ENCODE measurements at regions not wholly inside any gene's neighbourhood (a gene's known extent, or its start where the extent isn't known, plus 50 kb on each side); places are given as distances from the start of the nearest gene placed in this dataset.
"Not testable (repeated sequence)": the region's sequence is repeated elsewhere in the genome, so short reads cannot be mapped to it uniquely, and the experiment has no call there.

DNA sequence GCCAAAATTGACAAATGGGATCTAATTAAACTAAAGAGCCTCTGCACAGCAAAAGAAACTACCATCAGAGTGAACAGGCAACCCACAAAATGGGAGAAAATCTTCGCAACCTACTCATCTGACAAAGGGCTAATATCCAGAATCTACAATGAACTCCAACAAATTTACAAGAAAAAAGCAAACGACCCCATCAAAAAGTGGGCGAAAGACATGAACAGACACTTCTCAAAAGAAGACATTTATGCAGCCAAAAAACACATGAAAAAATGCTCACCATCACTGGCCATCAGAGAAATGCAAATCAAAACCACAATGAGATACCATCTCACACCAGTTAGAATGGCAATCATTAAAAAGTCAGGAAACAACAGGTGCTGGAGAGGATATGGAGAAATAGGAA, 261.4 kb upstream of the HNRNPA3 start:
- not testable (repeated sequence) for DNase-seq

DNA sequence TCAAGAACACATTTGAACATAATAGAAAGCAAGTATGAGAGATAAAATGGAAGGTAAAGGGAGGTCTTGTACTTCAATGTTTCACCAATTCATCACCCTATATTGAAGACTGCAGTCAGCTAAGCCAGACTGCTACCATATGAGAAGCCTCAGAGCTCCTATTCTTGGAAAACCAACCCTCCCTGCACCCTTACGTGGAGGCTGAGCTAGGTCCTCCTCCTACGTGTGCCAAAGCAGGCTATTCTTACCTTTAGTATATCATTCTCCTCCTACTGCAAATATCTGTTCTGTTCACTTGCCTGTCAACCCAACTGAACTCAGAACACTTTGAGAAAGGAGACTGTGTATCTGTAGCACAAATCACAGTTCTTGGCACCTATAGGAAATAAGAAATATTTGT, 255.8 kb upstream of the HNRNPA3 start:
- no peak for DNase-seq

DNA sequence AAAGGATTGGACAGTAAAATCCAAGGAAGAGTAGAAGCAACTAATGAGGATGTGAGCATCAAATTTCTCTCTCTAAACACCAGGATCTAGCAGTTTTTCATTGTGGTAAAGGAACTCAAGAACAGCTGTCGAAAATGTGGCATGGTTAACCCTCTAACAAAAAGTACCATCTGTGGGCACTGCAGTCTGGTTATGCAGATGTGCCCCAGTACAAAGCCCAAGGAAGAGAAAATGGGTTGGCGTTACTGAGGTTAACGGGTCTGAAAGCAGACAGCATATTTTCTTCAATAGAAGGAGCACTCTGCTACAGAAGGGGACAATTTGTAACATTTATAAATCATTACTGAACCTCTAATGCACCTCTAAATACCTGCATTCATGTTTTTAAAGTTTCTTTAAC, 253.0 kb upstream of the HNRNPA3 start:
- DNase-seq = no peak

DNA sequence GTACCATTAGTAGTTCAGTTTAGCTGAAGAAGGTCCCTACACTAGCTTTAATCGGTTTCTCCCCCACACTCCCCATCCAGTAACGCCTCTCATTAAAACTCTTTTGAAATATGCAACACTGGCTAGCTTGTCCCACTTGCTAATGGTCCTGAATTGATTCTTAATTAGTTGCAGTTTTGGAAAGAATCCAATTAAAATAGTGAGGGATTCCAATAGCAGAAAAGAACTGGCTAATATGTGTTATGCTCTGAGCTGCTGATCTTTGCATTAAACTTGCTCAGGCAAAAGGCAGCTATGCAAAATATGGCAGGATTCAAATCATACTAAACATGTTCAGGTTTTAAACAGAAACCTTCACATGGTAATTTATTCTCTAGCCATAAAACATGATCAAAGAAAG, 252.5 kb upstream of the HNRNPA3 start:
- DNase-seq = no peak

DNA sequence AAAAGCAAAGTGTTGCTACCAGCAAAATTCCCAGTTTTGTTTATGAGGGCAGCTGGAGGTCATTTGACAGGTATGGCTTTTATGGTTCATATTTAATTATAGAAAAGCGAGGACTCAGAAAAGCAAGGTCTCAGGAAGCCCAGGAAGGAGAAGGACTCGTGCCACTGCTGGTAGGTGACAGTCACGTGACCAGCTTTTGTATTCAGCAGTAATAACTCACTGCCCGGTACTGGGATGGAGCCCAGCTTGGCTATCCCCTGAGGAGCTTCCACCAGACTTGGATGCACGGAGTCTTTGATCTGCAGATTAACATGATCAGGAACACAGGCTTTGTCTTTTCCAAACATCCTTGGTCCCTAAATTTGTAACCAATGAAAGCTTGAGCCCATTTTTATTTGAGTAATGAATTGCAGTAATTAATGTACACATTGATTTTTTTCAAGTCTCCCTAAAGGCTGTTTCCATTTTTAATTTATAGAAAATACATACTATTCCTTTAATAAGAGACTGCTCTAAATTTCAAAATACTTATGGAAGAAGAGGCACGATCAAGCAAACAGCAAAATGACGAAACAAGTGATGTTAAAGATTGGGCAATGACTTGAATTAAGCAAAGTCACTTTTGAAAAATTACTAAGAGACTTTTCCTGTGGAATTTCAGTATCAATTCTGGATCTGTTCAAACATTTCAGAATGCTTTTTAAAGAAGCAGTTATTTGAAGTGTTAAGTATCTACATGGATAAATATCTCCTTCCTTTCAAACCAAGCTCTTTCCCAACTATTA, 251.7 kb upstream of the HNRNPA3 start:
- DNase-seq = no peak

DNA sequence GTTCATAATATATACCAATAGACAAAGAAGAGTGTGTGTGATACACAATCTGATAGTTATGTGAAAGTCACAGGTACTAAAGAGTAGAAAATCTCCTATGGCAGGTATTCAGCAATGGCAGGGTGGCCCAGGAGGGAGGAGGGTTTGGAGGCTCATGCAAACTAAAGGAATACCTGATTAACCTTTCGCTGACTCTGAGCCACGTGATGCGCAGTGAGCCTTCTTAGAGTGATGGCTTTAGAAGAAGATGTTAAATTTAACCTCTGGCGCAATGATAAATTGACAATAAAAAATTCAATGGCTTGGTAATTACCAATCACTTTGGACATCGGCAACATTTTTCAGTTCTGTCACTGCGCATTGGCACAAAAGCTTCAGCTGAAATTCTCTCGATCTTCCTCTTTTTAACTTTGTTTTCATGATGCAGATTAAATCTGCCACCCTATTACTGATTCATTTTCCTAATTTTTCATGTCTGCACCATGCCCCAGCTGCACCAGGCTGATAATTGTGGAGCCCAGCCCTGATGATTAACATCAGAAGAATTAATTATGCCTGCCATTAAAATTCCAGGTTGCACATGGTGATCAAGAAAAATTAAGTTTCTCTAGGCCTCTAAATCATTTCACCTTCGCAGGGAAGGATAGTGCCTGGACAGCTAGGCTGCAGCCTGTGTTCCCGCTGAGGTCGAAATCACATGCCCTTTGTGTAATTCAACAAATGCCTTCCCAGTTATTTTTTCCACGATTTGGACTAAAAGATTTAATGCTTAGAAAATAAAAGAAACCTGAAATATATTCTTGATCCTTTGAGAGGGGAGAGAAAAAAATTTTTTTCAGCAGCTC, 250.6 kb upstream of the HNRNPA3 start:
- DNase-seq = no peak

DNA sequence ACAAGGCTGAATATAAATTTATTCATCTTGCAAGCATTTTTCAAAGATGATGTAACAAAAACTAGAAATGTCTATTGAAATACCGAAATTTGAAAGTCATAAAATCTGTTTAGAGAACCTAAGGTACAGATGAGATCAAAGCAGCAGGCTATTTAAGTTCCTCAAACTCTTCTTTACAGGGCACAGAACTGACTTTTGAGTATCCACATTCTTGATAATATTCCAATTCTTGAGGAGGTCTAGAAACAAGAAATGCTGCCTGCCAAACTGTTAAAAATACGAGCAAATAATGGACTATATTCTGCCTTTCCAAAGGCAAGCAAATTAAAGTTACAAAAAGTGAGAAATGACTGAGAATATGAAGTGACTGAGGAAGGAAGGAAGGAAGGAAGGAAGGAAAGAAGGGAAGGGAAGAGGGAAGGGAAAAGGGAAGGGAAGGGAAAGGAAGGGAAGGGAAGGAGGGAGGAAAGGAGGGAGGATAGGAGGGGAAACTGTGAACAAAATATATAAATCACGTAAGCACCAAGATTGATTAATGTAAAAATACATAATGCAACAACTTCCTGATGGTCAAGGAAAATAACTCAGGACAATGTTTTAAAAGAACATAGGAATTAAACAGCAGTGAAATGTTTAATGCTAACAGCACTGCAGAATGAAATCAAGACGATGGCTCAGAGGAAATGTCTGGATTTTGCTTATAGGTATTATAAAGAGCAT, 248.9 kb upstream of the HNRNPA3 start:
- no peak for DNase-seq

DNA sequence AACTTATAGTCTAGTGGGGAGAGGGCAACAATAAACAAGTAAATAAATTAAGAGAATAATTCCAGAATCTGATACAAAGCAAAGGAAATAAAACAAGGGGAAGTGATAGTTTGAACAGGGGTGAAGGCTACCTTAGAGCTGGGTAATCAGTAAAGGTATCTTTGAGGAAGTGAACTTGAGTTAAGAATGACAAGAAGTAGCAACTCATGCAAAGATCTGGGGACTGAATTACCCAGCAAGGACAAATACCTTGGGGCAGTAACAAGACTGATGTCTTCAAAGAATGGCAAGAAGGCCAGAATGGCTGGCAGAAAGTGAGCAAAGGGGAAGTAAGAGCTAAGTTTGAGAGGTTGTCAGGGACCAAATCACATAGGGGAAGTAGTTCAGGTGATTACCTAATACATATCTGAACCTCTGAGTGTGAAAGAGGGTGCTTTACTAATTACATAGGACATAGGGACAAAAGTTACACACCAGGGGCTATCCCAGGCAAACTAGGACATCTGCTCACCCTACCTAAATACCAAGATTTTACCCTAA, 244.6 kb upstream of the HNRNPA3 start:
- DNase-seq = no peak

DNA sequence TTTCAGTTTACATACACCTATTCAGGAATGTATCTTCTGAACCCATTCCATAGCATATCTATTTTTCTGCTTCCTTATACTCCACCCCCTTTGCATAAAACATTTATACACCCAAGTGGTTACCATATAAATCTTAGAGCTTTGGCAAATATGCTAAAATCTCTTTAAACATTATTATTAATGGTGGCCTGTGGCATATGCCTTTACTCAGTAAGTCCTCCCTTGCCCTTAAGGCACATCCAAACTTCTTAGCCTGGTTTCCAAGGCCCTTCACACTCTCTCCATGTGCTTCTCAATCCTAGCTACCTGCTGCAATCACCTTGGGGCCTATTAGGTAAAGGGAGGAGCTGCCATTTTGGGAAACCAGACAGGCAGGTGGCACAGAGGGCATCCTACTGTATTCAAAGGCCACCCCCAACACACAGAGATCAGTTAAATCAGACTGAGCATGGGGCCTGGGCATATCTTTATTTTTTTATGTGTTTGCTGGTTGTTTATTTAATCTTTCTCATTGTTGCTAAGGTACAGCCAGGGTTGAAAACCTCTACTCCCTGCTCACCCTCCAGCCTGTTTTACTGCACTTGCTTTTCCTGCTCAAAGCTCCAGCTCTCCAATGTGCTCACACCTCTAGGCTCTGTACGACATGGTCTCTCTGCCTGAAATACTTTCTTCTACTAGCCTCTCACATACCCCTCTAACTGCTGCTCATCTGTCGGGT, 242.8 kb upstream of the HNRNPA3 start:
- no peak for DNase-seq

DNA sequence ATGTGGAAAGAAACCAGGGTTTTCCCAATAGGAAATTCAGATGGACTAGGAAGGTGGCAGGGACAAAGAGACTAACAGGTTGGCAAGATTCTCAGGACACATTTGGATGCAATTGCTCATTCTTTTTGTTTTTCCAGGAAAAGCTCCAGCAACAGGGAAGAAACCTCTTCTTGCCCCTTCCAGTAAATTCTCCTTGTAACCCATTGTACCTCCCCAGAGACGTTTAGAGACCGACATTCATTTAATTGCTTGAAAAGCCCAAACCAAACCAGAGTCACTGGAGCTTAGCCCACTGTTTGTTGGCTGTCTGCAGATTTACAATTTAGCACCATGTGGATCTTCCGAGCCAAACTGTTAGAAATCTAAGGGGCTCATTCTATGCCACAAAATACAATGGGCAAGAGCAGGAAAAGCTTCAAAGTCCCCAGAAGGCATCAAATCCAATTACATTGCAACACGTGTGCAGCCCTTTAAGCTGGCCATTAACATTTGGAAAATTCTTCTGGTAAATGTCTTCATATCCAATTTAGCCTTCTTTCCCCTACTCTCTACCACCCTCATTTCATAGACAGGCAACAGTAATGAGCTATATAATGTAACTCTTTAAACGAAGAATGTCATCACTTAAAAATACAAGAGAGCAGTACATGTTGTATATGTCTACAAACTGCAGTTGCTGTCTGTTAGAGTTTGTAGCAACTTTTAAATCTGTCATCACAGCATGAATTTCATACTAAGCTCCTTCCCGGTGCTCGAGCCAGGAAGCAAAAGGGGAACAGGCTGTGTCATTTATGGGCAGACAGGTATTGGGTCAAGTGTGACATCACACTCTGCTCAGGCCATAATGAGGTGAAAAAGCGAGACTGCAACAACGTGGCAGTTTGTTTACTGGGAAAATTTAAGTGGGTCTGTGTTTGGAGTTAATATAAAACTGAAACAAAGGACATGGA, 235.6 kb upstream of the HNRNPA3 start:
- no peak for DNase-seq

DNA sequence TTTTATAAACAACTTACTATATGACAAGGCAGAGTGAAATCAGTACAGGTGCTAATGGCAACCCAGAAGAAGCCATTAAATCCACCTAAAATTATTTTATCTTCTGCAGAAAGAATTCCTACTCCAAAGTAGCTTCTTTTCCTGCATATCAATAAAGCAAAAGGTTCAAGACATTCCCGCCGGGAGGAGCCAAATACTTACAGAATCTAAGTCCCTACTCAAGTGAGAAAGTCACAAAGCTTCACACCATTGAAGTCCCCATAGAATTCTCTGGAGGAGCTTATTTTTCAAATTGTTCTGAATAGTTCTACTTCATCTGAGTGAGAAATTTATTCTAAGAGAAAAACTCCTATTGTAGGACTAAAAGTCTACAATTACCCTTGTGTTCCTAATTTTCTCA, 233.7 kb upstream of the HNRNPA3 start:
- DNase-seq = no peak

DNA sequence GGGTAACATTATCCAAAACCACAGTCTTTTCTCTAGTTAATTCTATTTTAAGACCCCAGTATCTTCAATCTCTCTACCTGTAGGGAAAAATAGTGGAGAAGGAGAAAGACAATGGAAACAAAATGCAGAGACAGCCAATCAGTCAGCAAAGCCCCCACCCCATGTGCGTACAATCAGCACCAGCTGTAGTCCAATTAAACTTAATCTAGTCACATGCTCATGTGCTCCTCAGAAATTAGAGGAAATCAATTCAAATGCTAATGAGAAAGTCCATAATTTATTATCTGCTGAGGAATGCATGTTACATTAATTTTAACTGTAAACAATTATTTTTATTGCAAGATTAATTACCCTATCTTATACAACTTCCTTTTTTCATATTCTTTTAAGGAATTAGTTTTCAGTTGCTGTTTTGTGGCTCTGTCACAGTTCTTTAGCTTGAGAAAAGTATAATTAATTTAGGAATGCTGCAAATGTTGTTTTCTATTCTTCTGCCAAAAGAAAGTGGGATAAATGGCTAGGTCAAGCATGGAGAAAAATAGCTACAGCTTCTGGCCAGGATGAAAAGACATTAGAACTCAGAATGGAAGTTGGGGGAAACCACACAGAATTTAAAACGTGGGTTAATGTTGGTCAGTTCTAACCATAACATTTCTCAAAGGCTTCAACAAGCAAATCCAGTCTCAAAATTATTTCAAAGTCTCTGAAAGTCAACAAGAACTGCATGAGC, 232.4 kb upstream of the HNRNPA3 start:
- no peak for DNase-seq

DNA sequence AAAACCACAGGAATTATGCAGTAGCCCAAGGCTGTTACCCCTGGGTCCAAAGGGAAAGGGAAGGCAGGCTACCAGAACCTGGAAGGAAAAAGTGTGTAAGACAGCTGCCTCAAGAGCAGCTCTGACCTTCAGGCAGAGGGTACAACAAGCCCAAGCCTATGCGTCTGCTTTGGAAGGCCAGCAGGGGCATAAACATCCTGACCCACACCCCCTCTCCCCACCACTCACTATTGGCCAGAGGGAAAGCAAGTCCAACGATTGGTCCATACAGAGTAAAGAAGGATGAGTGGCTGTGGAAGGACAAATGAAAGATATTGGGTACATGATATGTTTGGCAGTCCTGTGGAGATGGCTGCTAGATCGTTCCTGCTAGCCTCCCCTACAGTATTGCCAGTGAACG, 227.6 kb upstream of the HNRNPA3 start:
- DNase-seq = no peak

DNA sequence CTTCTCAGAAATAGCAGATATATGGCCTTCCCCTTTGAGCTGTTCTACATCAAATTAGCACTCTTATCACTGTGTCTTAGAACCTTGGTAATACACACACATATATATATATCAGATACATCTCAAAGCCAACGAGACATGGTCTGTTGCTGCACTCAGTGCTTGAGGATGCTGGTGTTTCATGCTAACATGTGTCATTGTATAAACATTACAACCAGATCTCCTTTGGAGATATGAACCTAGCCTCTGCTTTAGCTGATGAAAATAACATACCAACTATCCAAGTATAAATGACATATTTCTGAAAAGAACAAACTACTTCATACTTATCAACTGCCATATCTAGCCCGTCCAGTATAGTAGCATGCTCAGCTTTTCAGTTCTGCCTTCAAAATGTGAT, 226.7 kb upstream of the HNRNPA3 start:
- no peak for DNase-seq

DNA sequence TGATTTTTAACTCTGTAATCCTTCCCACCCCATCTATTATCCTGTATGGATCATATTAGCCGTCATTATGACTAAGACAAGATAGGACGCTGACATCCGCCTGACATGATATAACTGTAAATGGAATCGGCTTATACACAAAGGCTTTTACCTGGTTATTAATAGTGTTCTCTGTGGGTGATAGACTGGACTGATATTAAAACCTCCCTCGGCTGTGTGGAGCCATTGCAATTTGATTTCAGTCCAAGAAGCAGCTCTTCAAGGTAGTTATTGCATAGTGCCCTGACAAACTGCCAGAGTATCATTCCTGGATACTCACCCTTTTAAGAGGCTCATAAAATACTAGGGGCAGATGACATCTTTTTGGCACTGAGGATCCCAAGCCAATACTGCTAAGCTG, 226.1 kb upstream of the HNRNPA3 start:
- no peak for DNase-seq

DNA sequence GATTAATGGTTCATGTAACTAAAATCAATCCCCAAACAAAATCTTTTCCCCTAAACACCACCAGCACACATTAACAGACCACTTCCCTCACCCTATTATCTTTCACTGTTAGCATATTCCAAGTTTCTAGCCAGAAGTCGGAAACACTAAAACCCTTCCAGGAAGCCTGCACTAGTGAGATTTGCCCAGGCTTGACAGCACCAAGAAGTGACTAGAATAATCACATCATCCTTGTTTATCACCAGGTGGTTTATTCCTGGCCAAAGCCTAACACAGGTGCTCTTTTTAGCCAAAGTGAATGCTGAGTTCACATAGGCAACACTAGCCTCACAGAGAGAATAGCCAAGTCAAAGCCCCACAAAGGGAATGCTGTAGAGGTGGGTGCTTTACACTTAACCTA, 221.2 kb upstream of the HNRNPA3 start:
- no peak for DNase-seq

DNA sequence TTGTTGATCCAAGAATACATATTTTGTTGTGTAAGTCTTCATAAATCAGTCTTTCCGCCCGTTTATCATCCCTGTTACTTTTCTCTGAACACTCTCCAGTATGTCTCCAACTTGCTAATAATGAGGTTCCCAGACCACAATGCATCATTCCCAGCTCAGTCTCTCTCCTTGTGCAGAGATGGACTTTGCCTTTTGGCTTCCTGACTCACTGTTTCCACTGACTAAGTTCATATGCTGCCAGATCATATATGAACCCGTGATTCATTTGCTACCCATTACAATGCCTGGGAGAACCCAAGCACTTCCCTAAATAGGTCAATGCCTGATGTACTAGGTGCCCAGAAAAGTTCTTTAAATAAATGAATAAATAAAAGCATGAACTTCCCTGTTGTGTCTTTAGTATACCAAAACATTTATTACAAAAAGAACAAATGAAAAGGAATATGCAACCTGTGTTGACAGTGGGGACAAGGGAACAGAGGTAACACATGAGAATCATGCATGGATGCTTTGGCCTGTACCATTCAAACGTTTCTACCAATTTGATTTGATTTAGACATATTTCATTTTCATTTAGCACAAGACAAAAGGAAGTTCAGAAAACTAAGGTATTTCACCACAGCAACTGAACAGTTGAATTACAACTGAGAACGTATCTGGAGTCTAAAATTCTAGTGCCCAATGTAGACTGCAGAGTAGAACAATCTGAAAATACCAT, 215.4 kb upstream of the HNRNPA3 start:
- DNase-seq = peak in 1 of 2 donors; percentile 17

DNA sequence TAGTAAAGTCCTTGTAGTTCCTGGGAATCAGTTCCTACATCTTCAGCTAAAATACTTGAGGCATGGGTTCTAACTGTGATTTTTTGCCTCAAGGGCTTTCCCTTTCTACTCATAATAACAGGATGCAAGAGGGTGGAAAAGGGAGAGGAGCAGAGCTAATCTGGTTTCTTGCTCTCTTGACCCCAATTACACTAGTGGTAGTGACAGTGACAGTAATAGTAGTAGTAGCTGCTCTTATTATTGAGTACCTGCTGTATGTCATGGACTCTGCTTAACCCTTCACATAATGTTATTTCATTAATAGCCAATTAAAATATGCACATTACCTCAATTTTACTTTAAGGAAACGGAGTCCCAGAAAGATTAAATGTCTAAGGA, 214.8 kb upstream of the HNRNPA3 start:
- no peak for DNase-seq

DNA sequence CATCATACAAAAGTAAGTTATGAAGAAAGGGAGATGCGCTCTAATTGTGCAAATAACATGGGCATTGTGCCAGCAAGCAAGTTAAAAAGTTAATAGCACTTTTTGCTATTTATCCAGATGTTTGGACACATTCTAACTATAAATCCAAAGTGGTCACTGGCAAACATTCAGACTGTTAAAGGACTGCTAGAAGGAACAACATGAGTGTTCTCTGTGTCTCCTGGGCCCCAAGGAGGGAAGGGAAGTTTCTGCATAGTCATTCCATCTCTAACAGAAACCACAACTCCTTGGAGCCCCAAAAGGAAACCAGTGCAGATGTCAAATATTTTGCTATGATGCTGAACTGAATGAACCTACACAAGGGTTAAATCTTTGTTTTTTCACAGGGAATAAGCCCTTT, 213.3 kb upstream of the HNRNPA3 start:
- no peak for DNase-seq

DNA sequence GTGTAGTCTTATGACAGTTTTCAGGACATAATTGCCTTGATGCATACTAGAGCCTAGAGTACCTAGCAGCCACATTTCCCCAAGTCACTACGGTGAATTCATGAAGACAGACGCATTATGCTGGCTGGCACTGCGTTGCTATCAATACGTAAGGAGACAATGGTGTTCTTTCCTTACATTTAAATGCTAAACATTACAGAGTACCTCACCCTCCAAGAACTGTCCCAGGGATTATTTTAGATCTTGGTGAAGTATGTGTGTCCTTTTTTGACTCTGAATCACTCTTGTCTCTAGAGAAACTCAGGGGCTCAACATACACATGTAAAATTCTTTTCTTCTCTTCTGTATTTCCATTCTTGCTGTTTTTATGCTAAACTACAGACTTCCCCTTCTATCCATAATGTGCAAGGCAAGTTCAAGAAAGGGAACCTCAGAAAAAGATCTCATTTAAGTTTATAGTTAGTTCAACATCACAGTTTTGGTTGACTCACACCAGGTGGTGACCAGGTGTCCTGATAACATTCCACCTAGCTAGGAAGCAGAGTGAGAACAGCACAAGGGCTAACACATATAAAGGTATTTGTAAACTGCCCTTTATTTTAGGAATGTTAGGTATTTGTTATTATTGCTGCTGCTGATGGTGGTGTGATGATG, 212.4 kb upstream of the HNRNPA3 start:
- no peak for DNase-seq
